ENCODE measurements at regions not wholly inside any gene's neighbourhood (a gene's known extent, or its start where the extent isn't known, plus 50 kb on each side); places are given as distances from the start of the nearest gene placed in this dataset.
"Not testable (repeated sequence)": the region's sequence is repeated elsewhere in the genome, so short reads cannot be mapped to it uniquely, and the experiment has no call there.

GRCh38 chr5:174491761-174492350 is 232.5 kb upstream of the MSX2 start:
- TF ChIP-seq CTCF (IDR thresholded peaks at IDR 0.05; ENCODE audit: borderline replicate concordance, insufficient read depth, low read depth, low read length): no peak
- H3K4me3 ChIP-seq (ENCODE audit: low read depth, low read length): no peak overlapping the region

- no peak for TF ChIP-seq CTCF (IDR thresholded peaks at IDR 0.05; ENCODE audit: borderline replicate concordance, insufficient read depth, low read depth, low read length)
- no peak overlapping the region for H3K4me3 ChIP-seq (ENCODE audit: low read depth, low read length)
Measured at GRCh38 chr5:174493530-174493929, 230.9 kb upstream of the MSX2 start.

- not testable (repeated sequence) for H3K4me3 ChIP-seq (ENCODE audit: low read depth, low read length)
Measured at GRCh38 chr5:174497939-174498338, 226.4 kb upstream of the MSX2 start.

- H3K4me3 ChIP-seq (ENCODE audit: low read depth, low read length): not testable (repeated sequence)
Measured at GRCh38 chr5:174498575-174498974, 225.8 kb upstream of the MSX2 start.

- TF ChIP-seq CTCF (IDR thresholded peaks at IDR 0.05; ENCODE audit: borderline replicate concordance, insufficient read depth, low read depth, low read length): no peak
- H3K4me3 ChIP-seq (ENCODE audit: low read depth, low read length): no peak overlapping the region
Measured at GRCh38 chr5:174500636-174501035, 223.7 kb upstream of the MSX2 start.

GRCh38 chr5:174501461-174502069 is 222.8 kb upstream of the MSX2 start:
- H3K4me3 ChIP-seq (ENCODE audit: low read depth, low read length): no peak overlapping the region
- no peak for TF ChIP-seq CTCF (IDR thresholded peaks at IDR 0.05; ENCODE audit: borderline replicate concordance, insufficient read depth, low read depth, low read length)

- no peak for TF ChIP-seq CTCF (IDR thresholded peaks at IDR 0.05; ENCODE audit: borderline replicate concordance, insufficient read depth, low read depth, low read length)
- H3K4me3 ChIP-seq (ENCODE audit: low read depth, low read length): no peak overlapping the region
Measured at GRCh38 chr5:174503086-174503460, 221.3 kb upstream of the MSX2 start.

- H3K4me3 ChIP-seq (ENCODE audit: low read depth, low read length): no peak overlapping the region
- TF ChIP-seq CTCF (IDR thresholded peaks at IDR 0.05; ENCODE audit: borderline replicate concordance, insufficient read depth, low read depth, low read length): no peak
Measured at GRCh38 chr5:174503461-174504265, 220.7 kb upstream of the MSX2 start.
